ENCODE measurements at regions not wholly inside any gene's neighbourhood (a gene's known extent, or its start where the extent isn't known, plus 50 kb on each side); places are given as distances from the start of the nearest gene placed in this dataset.

- TF ChIP-seq CTCF (conservative IDR thresholded peaks at IDR 0.05; ENCODE audit: low read depth, low read length) (no peak), EZH2phosphoT487 (IDR thresholded peaks at IDR 0.05; ENCODE audit: borderline replicate concordance, low read length) (no peak)
Measured at GRCh38 chr10:31604096-31604495, 285.1 kb downstream of the ZEB1 start.

Data from PC-3 (cell line).